Skeletal muscle satellite cell (primary cell): ENCODE measurements at regions not wholly inside any gene's neighbourhood (a gene's known extent, or its start where the extent isn't known, plus 50 kb on each side); places are given as distances from the start of the nearest gene placed in this dataset.

Source experiments
- H3K27me3 ChIP-seq: 2 replicates; pipeline ENCODE4 v1.7.0; 2013; ENCODE audit warnings: low read length; ENCODE audit not compliant: control insufficient read depth, insufficient read depth
- H3K36me3 ChIP-seq: 2 replicates; pipeline ENCODE4 v1.7.0; 2013; ENCODE audit warnings: mild to moderate bottlenecking, control low read depth, low read length; ENCODE audit not compliant: insufficient read depth
- H3K4me1 ChIP-seq: 2 replicates; pipeline ENCODE4 v1.7.0; 2013; ENCODE audit warnings: low read length; ENCODE audit not compliant: control insufficient read depth, insufficient read depth
- H3K4me2 ChIP-seq: 2 replicates; pipeline ENCODE4 v1.7.0; 2013; ENCODE audit warnings: mild to moderate bottlenecking, low read length
- H3K4me3 ChIP-seq: 2 replicates; pipeline ENCODE4 v1.7.0; 2013; ENCODE audit warnings: low read length
- H3K9ac ChIP-seq: 2 replicates; pipeline ENCODE4 v1.7.0; 2013; ENCODE audit warnings: mild to moderate bottlenecking, low read depth, low read length, moderate library complexity
- H3K9me3 ChIP-seq: replicated peaks from 2 replicates; pipeline ENCODE4 v1.7.0; 2013; ENCODE audit warnings: mild to moderate bottlenecking, control low read depth, low read length

DNA sequence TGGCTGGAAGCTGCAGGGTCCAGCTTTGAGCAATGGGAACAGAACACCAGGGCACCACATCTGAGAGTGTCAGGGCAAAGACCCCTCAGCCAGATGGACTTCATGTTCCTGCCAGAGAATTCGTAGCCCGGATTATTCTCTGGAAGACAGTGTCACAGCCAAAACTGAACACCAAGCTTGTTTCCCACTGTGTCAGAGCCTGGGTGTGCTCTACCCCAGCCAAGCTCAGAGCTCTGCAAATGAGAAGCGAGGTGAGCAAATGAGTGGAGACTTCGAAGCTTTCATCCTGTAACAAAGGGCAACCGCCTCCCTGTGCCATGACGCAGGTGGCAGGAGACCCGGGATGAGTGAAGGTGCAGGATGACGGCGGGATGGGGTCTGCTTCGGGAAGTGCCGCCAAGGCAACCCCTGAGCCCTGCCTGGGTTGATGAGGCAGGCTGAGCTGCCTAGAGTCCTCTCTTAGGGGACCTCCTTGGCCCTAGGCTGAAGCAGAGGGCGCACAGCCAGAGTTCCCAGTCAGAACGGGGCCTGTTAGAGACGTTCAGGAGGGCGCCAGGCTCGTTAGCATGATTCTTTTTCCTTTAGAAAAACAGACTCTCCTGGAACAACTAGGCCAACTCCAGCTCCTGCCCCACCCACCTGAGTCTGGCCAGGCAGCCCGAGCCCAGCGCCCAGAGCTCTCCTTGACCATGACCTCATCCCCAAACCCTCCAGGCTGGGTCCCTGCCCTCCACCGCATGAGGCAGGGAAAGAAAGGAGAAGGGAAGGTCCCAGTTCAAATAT, 187.7 kb downstream of the SOD2 start:
- no peaks in the 10 kb centered on the region for H3K36me3 ChIP-seq
- no peak overlapping the region for H3K9ac ChIP-seq
- no peaks in the 10 kb centered on the region for H3K9me3 ChIP-seq
- no peak overlapping the region for H3K4me3 ChIP-seq
- no peak overlapping the region for H3K4me2 ChIP-seq
- H3K4me1 ChIP-seq = no peaks in the 10 kb centered on the region
- no peaks in the 10 kb centered on the region for H3K27me3 ChIP-seq

DNA sequence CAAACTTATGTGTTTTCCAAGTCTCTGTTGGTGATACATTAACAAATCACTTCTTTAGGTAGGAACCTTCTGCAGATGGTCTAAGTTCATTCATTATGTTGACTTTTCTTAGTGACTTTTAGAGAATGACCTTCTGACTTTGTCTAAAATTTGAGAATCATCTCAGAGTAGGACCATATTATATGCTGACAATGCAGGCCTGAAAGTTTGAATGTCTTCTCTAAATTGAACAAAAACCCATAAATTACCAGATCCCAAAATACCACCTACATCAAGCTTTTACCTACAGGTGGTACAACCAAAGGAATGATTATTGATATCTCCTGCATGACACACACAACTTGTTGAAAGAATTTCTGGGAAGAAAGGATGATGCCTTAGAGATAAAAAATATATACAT, 191.5 kb downstream of the SOD2 start:
- Histone ChIP-seq H3K4me2 (no peak overlapping the region), H3K4me1 (no peaks in the 10 kb centered on the region), H3K4me3 (no peak overlapping the region), H3K9me3 (no peaks in the 10 kb centered on the region), H3K9ac (no peak overlapping the region), H3K27me3 (no peaks in the 10 kb centered on the region), H3K36me3 (no peaks in the 10 kb centered on the region)

DNA sequence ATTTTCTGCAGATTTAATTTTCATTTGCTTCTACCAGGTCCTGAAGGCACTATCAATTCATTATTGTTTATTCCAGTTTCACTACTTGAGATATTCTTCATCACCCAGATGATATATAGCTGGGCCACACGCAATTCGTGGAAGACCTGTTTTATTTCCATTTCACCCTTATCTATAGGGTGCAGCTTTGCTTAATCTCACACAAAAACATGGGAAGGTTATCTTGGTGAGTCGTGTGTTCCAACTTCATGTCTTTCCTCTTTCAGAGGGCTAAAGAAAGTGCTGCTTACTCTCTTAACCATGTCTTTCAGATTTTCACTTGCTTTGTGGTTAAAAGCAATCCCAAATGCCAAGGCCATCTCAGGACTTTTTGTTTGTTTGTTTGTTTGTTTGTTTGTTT, 194.0 kb downstream of the SOD2 start:
- H3K4me1 ChIP-seq = no peaks in the 10 kb centered on the region
- no peak overlapping the region for H3K9ac ChIP-seq
- no peaks in the 10 kb centered on the region for H3K36me3 ChIP-seq
- H3K4me2 ChIP-seq = no peak overlapping the region
- no peaks in the 10 kb centered on the region for H3K9me3 ChIP-seq
- no peak overlapping the region for H3K4me3 ChIP-seq
- no peaks in the 10 kb centered on the region for H3K27me3 ChIP-seq

DNA sequence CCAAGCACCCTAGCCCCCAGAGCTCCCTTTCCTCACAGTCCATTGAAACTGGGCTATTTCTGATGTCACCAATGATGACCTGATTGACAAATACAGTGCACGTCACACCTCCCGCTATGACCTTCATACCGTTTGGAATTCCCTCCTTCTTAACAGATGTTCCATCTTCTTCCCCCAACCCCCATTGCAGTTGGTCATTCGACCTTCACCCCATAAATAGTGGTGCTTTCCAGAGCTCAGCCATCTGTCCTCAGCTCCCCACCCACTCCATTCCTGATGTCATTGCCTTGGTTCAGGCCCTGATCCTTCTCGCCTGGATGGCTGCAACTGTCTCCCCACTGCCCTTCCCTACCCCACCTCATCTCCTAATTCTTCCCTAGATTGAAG, 198.5 kb downstream of the SOD2 start:
- H3K27me3 ChIP-seq = no peaks in the 10 kb centered on the region
- H3K9ac ChIP-seq = no peak overlapping the region
- no peaks in the 10 kb centered on the region for H3K4me1 ChIP-seq
- no peak overlapping the region for H3K4me2 ChIP-seq
- H3K36me3 ChIP-seq = no peaks in the 10 kb centered on the region
- no peak overlapping the region for H3K4me3 ChIP-seq
- H3K9me3 ChIP-seq = no peaks in the 10 kb centered on the region

DNA sequence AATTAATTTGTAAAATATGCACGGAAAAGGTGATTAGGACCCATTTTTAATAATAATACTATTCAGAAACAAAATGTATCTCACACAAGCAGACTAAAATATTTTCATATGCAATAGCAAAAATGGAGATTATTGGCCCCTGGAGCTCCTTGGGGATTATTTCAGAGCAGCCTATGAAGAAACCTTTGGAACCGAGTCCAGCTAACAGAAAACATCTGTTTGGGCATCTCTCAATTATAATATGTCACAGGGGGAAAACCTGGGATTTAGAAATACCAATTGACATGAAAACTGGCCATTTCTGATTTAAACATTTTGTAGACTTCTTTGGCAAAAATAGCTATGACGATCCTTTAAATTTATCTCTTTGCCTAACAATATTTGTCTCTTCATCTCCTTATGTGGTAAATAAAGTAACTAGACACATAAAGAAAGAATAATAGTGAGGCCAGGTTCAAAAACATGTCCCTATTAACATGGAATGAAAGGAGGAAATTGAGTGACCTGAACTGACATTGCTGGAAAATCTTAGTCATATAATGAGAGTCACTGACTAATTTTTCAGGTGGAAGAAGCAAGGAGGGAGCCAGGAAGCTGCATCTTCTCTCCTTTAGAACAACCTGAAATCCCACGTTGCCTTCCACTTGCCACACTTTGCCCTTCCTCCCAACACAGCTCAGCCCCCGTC, 199.0 kb downstream of the SOD2 start:
- no peaks in the 10 kb centered on the region for H3K27me3 ChIP-seq
- H3K4me3 ChIP-seq = no peak overlapping the region
- H3K9me3 ChIP-seq = no peaks in the 10 kb centered on the region
- no peaks in the 10 kb centered on the region for H3K4me1 ChIP-seq
- no peak overlapping the region for H3K9ac ChIP-seq
- no peaks in the 10 kb centered on the region for H3K36me3 ChIP-seq
- H3K4me2 ChIP-seq = no peak overlapping the region

DNA sequence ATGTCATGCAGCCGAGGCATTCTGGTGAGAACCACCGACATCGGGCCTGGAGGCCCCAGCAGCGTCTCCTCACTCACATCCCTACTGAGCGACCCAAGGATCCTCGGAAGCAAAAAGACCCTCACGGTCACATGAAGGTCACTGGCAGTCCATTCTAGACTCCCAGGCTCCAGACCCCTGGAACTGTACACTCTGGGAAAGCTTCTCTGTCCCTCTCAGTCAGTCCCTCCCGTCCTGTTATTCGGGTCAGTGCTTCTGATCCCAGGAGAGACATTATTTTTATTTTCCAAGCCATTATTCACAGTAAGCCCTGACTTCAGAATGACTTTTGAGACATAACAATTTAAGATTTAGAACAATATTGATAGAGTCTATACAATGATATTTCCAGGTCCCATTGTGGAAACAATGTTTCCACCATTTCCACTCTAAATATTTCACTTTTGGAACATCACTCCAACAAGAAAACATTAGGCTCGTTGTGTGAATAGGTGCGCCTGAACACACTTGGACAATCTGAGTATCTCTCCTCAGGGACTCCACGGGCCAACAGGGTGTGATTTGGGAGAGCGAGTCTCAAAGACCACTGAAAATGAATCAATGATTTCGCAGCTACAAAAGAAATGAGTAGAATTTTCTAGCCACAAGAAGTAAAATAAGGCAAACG, 199.7 kb downstream of the SOD2 start:
- Histone ChIP-seq H3K4me3 (no peak overlapping the region), H3K9me3 (no peaks in the 10 kb centered on the region), H3K4me2 (no peak overlapping the region), H3K4me1 (no peaks in the 10 kb centered on the region), H3K9ac (no peak overlapping the region), H3K36me3 (no peaks in the 10 kb centered on the region), H3K27me3 (no peaks in the 10 kb centered on the region)

DNA sequence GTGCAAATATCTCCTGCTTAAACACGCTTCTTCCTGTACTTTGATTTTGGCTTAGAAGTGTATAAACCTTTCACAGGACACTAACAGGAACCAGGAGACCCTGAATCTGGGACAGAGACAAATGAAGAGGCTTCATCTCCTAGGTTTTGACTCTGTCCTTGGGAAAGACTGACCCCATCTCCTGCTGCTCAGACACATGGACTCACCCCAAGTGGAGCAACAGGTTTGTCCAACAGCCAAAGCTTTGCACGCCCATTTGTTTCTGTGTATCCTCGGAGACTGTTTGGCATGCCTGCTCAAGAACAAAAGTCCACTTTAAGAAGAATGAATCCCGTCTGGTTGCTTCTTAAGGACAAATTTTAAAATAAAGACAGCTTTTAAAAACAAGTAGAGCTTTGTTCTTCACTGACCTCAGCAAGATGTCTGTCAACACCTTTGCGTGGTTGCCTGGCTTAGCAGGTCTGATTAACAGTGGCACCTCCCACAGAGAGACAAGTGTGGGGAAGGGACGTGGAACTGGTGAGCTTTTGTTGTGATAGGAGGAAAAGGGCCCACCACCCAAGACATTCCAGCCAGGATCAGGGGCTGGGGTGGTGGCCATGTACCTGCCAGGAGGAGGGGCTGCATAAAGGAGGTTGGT, 202.6 kb downstream of the SOD2 start:
- Histone ChIP-seq H3K27me3 (no peaks in the 10 kb centered on the region), H3K4me1 (no peaks in the 10 kb centered on the region), H3K36me3 (no peaks in the 10 kb centered on the region)

DNA sequence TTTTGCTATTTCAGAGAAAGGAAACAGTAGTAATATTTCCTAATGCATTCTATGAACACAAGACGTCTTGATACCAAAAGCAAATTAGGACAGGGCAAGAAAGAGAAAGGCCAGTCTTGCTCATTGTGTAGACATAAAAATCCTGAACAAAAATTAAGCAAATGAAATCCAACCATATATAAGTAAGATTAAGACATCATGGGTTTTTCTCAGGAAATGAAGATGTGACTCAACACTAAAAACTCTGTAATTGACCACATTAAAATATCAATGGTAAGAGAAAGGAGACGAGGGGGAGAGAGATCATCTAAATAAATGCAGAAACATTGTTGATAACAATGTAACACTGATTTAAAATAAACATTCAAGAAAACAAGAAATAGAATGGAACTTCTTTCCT, 205.4 kb downstream of the SOD2 start:
- Histone ChIP-seq H3K9me3 (no peaks in the 10 kb centered on the region), H3K27me3 (no peaks in the 10 kb centered on the region), H3K4me2 (no peak overlapping the region), H3K36me3 (no peaks in the 10 kb centered on the region), H3K4me1 (no peaks in the 10 kb centered on the region), H3K9ac (no peak overlapping the region), H3K4me3 (no peak overlapping the region)

More for the DNA sequence above, 202.6 kb downstream of the SOD2 start:
- no peak overlapping the region for H3K4me2 ChIP-seq
- no peak overlapping the region for H3K4me3 ChIP-seq
- no peak overlapping the region for H3K9ac ChIP-seq
- H3K9me3 ChIP-seq = no peaks in the 10 kb centered on the region

DNA sequence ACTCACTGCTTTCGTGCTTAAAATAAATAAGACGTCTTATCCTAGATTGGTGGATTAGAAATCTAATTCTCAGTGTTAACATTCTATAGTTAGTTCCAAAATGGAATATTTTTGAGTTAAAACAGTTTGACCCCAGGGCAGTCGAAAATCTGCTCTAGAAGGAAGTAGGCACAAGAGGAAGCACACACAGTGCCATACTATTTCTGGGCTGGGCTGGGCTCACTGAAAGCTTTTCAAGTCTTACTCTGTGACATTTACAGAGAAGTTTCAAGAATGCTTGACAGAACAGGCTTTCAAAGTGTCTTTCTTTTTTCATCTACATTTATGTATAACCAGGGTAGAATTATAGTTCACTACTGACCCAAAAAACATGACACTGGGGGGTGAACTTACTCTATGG, 209.8 kb downstream of the SOD2 start:
- no peaks in the 10 kb centered on the region for H3K4me1 ChIP-seq
- H3K36me3 ChIP-seq = no peaks in the 10 kb centered on the region
- H3K4me2 ChIP-seq = no peak overlapping the region
- H3K9me3 ChIP-seq = no peaks in the 10 kb centered on the region
- no peak overlapping the region for H3K9ac ChIP-seq
- no peak overlapping the region for H3K4me3 ChIP-seq
- H3K27me3 ChIP-seq = no peaks in the 10 kb centered on the region

DNA sequence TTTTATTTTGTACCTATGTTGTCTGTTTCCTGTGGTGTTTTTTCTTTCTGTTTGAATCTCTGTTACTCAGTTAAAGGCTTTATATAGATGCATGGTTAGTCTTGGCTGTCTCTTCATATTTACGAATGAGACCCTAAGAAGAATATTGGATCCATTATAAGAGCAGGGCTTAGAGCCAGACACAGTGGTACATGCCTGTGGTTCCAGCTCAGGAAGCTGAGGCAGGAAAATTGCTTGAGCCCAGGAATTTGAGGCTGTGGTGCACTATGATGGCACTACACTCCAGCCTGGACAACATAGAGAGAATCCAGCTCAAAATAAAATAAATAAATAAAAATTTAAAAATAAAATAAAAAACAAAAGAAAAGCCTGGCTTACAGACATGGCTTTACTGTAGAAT, 211.1 kb downstream of the SOD2 start:
- Histone ChIP-seq H3K4me1 (no peaks in the 10 kb centered on the region), H3K36me3 (no peaks in the 10 kb centered on the region), H3K9ac (no peak overlapping the region), H3K4me3 (no peak overlapping the region), H3K9me3 (no peaks in the 10 kb centered on the region), H3K27me3 (no peaks in the 10 kb centered on the region), H3K4me2 (no peak overlapping the region)

DNA sequence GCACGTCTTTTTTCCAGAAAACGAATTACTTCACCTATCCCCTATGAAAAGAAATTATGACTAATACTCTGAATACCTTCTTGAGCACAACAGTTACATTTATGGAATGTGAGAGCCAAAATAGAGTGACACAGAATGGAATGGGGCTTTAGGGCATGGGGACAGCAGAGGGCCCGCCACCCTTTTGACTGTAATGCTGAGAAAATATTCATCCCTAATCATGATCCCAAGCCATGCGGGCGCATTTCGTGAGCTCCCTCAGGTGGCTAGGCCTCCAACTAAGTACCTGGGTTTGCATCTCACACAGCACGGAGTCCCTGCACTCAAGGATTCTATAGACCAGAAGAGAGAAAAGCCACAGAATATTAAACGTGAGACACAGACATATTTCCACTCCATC, 212.6 kb downstream of the SOD2 start:
- Histone ChIP-seq H3K9ac (no peak overlapping the region), H3K27me3 (no peaks in the 10 kb centered on the region), H3K4me2 (no peak overlapping the region), H3K9me3 (no peaks in the 10 kb centered on the region), H3K4me1 (no peaks in the 10 kb centered on the region), H3K4me3 (no peak overlapping the region), H3K36me3 (no peaks in the 10 kb centered on the region)
